ENCODE measurements at regions not wholly inside any gene's neighbourhood (a gene's known extent, or its start where the extent isn't known, plus 50 kb on each side); places are given as distances from the start of the nearest gene placed in this dataset.

DNA sequence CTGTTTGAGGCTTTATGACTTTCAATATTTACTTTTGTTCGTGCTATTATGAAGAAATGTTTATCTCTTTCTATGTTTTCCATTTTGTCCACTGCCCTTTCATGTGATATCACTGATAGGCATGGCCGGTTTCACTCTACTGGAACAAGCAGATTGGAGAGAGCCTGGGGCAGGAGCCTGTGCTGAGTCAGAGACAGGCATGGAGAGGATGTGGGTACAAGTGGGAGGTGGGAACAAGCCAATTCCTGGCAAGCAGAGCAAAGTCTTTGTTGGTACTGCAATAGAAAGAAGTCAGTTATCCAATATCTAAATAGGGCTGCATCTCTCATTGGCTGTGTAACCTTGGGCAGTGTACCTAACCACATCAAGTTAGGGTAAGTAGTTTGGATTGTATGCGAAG lies 545.6 kb upstream of the MAP3K7 start:
- H3K36me3 ChIP-seq (ENCODE audit: control insufficient read depth, insufficient read depth, low read length): no peaks in the 10 kb centered on the region
- H3K4me1 ChIP-seq (ENCODE audit: control insufficient read depth, insufficient read depth, low read length): no peaks in the 10 kb centered on the region
- no peaks in the 10 kb centered on the region for H3K9me3 ChIP-seq (ENCODE audit: control insufficient read depth, insufficient read depth, low read length)
- no peak overlapping the region for H3K9ac ChIP-seq (ENCODE audit: low read depth, low read length)
- no peak overlapping the region for H3K4me3 ChIP-seq (ENCODE audit: low read depth, low read length)
- H3K27me3 ChIP-seq (ENCODE audit: control insufficient read depth, insufficient read depth, low read length): no peaks in the 10 kb centered on the region

DNA sequence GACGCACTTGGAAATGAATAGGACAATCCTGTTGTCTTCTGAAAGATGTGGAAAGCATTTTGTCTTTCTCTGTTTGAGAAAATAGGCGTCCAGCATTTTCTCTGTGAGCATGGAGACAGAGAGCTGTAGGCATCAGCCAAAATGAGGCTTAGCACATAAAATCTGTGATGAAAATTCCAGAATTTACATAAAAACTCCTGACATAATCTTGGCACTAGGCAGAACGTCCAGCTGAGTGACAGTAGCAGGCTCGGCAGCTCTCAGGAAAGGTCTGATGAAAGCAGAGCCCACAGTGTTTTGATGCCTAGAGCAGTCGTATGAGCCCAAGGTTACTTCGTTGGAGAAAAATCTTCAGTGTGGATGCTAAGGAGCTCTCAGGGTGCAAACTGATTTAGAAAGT lies 543.3 kb upstream of the MAP3K7 start:
- Histone ChIP-seq H3K4me1 (ENCODE audit: control insufficient read depth, insufficient read depth, low read length) (no peaks in the 10 kb centered on the region), H3K36me3 (ENCODE audit: control insufficient read depth, insufficient read depth, low read length) (no peaks in the 10 kb centered on the region), H3K27me3 (ENCODE audit: control insufficient read depth, insufficient read depth, low read length) (no peaks in the 10 kb centered on the region), H3K9me3 (ENCODE audit: control insufficient read depth, insufficient read depth, low read length) (no peaks in the 10 kb centered on the region), H3K9ac (ENCODE audit: low read depth, low read length) (no peak overlapping the region), H3K4me3 (ENCODE audit: low read depth, low read length) (no peak overlapping the region)

DNA sequence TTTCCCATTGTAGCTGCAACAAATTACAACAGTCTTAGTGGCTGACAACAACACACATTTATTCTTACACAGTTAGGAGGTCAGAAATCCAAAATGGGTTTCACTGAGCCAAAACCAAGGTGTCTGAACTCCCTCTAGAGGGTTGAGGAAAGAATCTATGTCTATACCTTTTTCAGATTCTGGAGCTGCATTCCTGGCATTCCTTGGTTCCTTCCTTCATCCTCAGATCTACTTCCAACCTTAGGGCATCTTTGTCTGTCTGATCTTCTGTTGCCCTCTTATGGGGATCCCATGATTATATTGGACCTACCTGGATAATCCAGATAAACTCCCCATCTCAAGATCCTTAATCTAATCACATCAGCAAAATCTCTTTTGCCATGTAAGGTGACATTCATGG lies 540.9 kb upstream of the MAP3K7 start:
- H3K4me3 ChIP-seq (ENCODE audit: low read depth, low read length): no peak overlapping the region
- H3K27me3 ChIP-seq (ENCODE audit: control insufficient read depth, insufficient read depth, low read length): no peaks in the 10 kb centered on the region
- no peaks in the 10 kb centered on the region for H3K9me3 ChIP-seq (ENCODE audit: control insufficient read depth, insufficient read depth, low read length)
- H3K36me3 ChIP-seq (ENCODE audit: control insufficient read depth, insufficient read depth, low read length): no peaks in the 10 kb centered on the region
- no peak overlapping the region for H3K9ac ChIP-seq (ENCODE audit: low read depth, low read length)
- no peaks in the 10 kb centered on the region for H3K4me1 ChIP-seq (ENCODE audit: control insufficient read depth, insufficient read depth, low read length)

DNA sequence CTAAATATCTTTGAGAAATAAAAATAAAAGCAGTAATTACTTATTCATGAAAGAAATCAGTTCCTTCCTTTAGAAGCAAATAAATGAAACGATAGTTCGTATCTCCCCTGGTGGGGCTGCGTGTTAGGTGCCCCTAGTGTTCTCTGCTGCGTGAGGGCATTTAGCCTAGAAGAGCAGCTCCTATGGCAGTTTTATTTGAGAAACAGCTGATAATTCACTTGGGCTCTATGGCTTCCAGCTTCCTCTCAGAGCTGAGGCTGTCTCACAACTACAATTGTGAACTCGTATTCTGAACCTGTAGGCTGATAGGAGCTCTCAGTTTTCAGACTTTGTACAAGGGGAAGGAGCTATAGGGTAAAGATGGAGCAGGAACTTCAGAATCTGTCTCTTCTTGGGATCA lies 540.0 kb upstream of the MAP3K7 start:
- Histone ChIP-seq H3K4me1 (ENCODE audit: control insufficient read depth, insufficient read depth, low read length) (no peaks in the 10 kb centered on the region), H3K9ac (ENCODE audit: low read depth, low read length) (no peak overlapping the region), H3K36me3 (ENCODE audit: control insufficient read depth, insufficient read depth, low read length) (no peaks in the 10 kb centered on the region), H3K27me3 (ENCODE audit: control insufficient read depth, insufficient read depth, low read length) (no peaks in the 10 kb centered on the region), H3K9me3 (ENCODE audit: control insufficient read depth, insufficient read depth, low read length) (no peaks in the 10 kb centered on the region), H3K4me3 (ENCODE audit: low read depth, low read length) (no peak overlapping the region)

DNA sequence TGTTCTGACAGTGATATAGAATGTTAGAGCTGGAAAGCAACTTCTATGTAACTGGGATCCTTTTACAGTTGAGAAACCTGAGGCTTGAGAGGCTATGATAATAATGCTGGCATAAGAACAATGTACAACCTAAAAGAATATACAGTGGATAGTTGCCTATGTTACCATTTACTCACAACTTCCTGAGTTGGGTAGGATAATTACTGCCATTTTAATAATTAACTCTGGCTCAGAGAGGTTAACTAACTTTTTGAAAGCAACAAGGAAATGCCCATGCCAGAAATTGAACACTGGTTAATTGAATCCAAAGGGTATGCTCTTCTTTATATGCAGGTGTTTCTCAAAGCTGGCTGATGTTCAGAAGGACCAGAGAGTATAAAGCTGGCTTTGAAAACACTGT lies 530.7 kb upstream of the MAP3K7 start:
- no peaks in the 10 kb centered on the region for H3K27me3 ChIP-seq (ENCODE audit: control insufficient read depth, insufficient read depth, low read length)

DNA sequence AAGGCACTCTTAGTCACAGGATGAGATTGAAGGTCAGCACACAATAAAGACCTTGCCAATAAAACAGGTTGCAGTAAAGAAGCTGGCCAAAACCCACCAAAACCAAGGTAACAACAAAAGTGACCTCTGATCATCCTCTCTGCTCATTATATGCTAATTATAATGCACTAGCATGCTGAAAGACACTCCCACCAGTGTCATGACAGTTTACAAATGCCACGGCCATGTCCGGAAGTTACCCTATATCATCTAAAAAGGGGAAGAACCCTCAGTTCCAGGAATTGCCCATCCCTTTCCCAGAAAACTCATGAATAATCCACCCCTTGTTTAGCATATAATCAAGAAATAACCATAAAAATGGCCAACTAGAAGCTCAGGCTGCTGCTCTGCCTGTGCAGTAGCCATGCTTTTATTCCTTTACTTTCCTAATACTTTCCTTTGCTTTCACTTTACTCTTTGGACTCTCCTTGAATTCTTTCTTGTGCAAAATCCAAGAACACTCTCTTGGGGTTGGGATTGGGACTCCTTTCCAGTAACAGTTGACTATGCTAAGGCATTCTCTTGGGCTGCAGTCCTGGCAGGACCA lies 527.3 kb upstream of the MAP3K7 start:
- Histone ChIP-seq H3K9ac (ENCODE audit: low read depth, low read length) (no peak overlapping the region), H3K4me3 (ENCODE audit: low read depth, low read length) (no peak overlapping the region), H3K27me3 (ENCODE audit: control insufficient read depth, insufficient read depth, low read length) (no peaks in the 10 kb centered on the region), H3K9me3 (ENCODE audit: control insufficient read depth, insufficient read depth, low read length) (no peaks in the 10 kb centered on the region), H3K36me3 (ENCODE audit: control insufficient read depth, insufficient read depth, low read length) (no peaks in the 10 kb centered on the region), H3K4me1 (ENCODE audit: control insufficient read depth, insufficient read depth, low read length) (no peaks in the 10 kb centered on the region)

More for the DNA sequence above, 530.7 kb upstream of the MAP3K7 start:
- Histone ChIP-seq H3K4me1 (ENCODE audit: control insufficient read depth, insufficient read depth, low read length) (no peaks in the 10 kb centered on the region), H3K4me3 (ENCODE audit: low read depth, low read length) (no peak overlapping the region), H3K9ac (ENCODE audit: low read depth, low read length) (no peak overlapping the region), H3K36me3 (ENCODE audit: control insufficient read depth, insufficient read depth, low read length) (no peaks in the 10 kb centered on the region), H3K9me3 (ENCODE audit: control insufficient read depth, insufficient read depth, low read length) (no peaks in the 10 kb centered on the region)

DNA sequence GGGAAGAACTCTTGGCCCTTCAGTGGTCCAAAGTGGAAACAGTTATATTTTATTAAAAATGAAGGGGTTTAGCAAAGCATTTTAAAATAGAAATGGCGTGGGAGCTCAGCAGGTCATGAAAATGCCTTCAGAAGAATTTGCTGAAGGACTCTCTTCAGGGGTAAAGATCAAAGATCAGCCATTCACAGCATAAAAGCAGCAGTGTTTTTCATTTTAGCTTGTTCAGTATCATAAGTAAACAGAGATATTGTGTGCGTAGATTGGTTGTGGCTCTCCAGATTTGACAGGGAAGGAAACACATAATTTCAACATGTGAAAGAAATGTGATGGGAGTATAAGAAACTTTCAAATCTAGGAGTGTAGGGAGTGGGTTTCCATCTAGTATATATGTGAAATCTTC lies 519.2 kb upstream of the MAP3K7 start:
- no peaks in the 10 kb centered on the region for H3K9me3 ChIP-seq (ENCODE audit: control insufficient read depth, insufficient read depth, low read length)
- H3K4me3 ChIP-seq (ENCODE audit: low read depth, low read length): no peak overlapping the region
- H3K27me3 ChIP-seq (ENCODE audit: control insufficient read depth, insufficient read depth, low read length): no peaks in the 10 kb centered on the region
- no peak overlapping the region for H3K9ac ChIP-seq (ENCODE audit: low read depth, low read length)
- H3K4me1 ChIP-seq (ENCODE audit: control insufficient read depth, insufficient read depth, low read length): no peaks in the 10 kb centered on the region
- H3K36me3 ChIP-seq (ENCODE audit: control insufficient read depth, insufficient read depth, low read length): no peaks in the 10 kb centered on the region

DNA sequence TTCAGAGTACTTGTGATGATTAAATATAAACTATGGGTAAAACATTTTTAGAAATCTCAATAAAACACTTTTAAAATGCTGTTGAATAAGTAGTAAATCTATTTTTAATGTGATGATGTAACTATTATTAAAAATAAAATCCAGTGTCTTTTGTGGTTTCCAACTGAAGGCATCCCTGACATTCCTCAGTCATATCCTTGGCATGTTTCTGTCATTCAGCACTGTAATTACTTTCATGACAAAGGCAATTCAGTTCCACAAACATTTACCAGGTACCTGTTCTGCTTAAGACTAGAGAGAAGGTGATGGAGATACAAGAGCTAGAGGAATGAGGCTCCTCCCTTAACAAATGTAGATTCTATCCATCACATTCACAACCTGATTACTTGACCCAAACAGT lies 518.7 kb upstream of the MAP3K7 start:
- H3K9me3 ChIP-seq (ENCODE audit: control insufficient read depth, insufficient read depth, low read length): no peaks in the 10 kb centered on the region
- H3K9ac ChIP-seq (ENCODE audit: low read depth, low read length): no peak overlapping the region
- no peak overlapping the region for H3K4me3 ChIP-seq (ENCODE audit: low read depth, low read length)
- H3K27me3 ChIP-seq (ENCODE audit: control insufficient read depth, insufficient read depth, low read length): no peaks in the 10 kb centered on the region
- no peaks in the 10 kb centered on the region for H3K4me1 ChIP-seq (ENCODE audit: control insufficient read depth, insufficient read depth, low read length)
- H3K36me3 ChIP-seq (ENCODE audit: control insufficient read depth, insufficient read depth, low read length): no peaks in the 10 kb centered on the region

DNA sequence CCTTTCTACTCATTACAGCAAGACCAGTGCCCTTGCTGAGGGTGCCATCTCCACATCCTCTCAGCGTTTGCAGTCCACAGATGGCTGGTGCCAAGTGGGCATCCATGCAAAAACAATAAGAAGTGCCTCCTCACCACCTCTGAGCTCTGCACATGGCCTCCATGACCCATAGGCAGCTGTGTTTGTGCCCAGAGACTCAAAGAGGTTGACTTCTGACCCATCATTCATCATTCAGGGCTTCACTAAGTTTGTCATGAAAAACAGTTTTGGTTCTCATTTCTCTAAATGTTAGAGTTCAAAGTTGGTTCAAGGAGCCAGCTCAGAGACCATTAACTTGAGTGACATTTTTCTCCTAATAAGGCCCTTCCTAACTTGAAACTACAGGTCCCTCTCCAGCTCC lies 512.6 kb upstream of the MAP3K7 start:
- Histone ChIP-seq H3K4me3 (ENCODE audit: low read depth, low read length) (no peak overlapping the region), H3K9me3 (ENCODE audit: control insufficient read depth, insufficient read depth, low read length) (no peaks in the 10 kb centered on the region), H3K9ac (ENCODE audit: low read depth, low read length) (no peak overlapping the region), H3K4me1 (ENCODE audit: control insufficient read depth, insufficient read depth, low read length) (no peaks in the 10 kb centered on the region), H3K27me3 (ENCODE audit: control insufficient read depth, insufficient read depth, low read length) (no peaks in the 10 kb centered on the region), H3K36me3 (ENCODE audit: control insufficient read depth, insufficient read depth, low read length) (no peaks in the 10 kb centered on the region)

GRCh38 chr6:91098006-91098405 lies 511.1 kb upstream of the MAP3K7 start:
- no peaks in the 10 kb centered on the region for H3K9me3 ChIP-seq (ENCODE audit: control insufficient read depth, insufficient read depth, low read length)
- no peaks in the 10 kb centered on the region for H3K27me3 ChIP-seq (ENCODE audit: control insufficient read depth, insufficient read depth, low read length)
- no peak overlapping the region for H3K4me3 ChIP-seq (ENCODE audit: low read depth, low read length)
- no peaks in the 10 kb centered on the region for H3K4me1 ChIP-seq (ENCODE audit: control insufficient read depth, insufficient read depth, low read length)
- H3K9ac ChIP-seq (ENCODE audit: low read depth, low read length): no peak overlapping the region
- H3K36me3 ChIP-seq (ENCODE audit: control insufficient read depth, insufficient read depth, low read length): no peaks in the 10 kb centered on the region

- no peaks in the 10 kb centered on the region for H3K27me3 ChIP-seq (ENCODE audit: control insufficient read depth, insufficient read depth, low read length)
- no peak overlapping the region for H3K9ac ChIP-seq (ENCODE audit: low read depth, low read length)
- H3K4me3 ChIP-seq (ENCODE audit: low read depth, low read length): no peak overlapping the region
- no peaks in the 10 kb centered on the region for H3K9me3 ChIP-seq (ENCODE audit: control insufficient read depth, insufficient read depth, low read length)
- H3K4me1 ChIP-seq (ENCODE audit: control insufficient read depth, insufficient read depth, low read length): no peaks in the 10 kb centered on the region
- no peaks in the 10 kb centered on the region for H3K36me3 ChIP-seq (ENCODE audit: control insufficient read depth, insufficient read depth, low read length)
Observed at GRCh38 chr6:91097364-91097763, 510.5 kb upstream of the MAP3K7 start.

DNA sequence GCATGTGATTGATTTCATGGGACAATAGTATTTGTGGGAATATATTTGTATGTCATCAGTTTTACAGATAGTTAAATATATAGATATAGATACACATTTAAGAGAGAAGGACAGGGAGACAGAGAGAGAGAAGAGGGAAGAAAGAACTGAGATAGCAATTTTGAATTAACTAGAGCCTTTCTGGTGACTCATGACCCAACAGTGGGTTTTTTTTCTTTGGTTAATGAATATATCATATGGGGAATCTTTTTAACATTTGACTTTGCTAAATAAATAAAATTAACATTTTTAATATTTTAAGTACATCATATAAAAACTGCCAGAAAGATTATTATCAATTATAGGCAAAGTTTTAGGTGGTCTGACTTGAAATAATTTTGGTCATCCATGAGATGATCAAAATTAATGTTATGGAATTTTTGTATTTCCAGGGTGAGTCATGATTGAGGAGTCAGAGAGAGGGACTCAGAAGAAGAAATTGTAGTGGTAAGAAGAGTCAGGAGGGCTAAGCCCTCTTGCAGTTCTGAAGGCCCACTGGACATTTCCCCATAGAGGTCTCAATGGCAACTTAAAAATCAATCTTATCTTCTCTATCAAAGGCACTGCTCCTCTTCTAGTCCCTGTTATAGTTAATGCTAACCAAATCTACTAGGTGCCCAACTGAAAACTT lies 508.1 kb upstream of the MAP3K7 start:
- Histone ChIP-seq H3K27me3 (ENCODE audit: control insufficient read depth, insufficient read depth, low read length) (no peaks in the 10 kb centered on the region), H3K36me3 (ENCODE audit: control insufficient read depth, insufficient read depth, low read length) (no peaks in the 10 kb centered on the region), H3K4me1 (ENCODE audit: control insufficient read depth, insufficient read depth, low read length) (no peaks in the 10 kb centered on the region), H3K9me3 (ENCODE audit: control insufficient read depth, insufficient read depth, low read length) (no peaks in the 10 kb centered on the region), H3K4me3 (ENCODE audit: low read depth, low read length) (no peak overlapping the region), H3K9ac (ENCODE audit: low read depth, low read length) (no peak overlapping the region)
